ENCODE measurements at regions not wholly inside any gene's neighbourhood (a gene's known extent, or its start where the extent isn't known, plus 50 kb on each side); places are given as distances from the start of the nearest gene placed in this dataset.
"Not testable (repeated sequence)": the region's sequence is repeated elsewhere in the genome, so short reads cannot be mapped to it uniquely, and the experiment has no call there.

DNA sequence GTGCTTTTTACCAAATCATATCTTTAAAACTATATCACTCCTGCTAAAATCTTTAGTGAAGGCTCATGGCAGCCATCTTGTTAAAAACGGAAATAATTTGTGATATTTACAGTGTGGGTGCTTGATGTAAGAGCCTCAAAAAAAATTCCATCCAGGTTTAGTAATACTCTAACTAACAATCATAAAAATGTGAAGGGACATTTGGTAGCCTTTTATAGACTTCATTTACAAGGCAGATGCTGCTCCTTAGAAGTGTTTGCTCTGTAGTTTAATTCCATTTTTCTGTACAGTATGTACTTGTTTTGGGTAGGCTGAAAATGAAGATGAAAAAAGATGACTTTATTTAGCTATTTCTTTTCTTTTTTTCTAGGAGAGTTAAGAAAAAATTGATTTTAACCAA is 525.0 kb downstream of the ZEB2 start:
- TF ChIP-seq, protein P1, sequence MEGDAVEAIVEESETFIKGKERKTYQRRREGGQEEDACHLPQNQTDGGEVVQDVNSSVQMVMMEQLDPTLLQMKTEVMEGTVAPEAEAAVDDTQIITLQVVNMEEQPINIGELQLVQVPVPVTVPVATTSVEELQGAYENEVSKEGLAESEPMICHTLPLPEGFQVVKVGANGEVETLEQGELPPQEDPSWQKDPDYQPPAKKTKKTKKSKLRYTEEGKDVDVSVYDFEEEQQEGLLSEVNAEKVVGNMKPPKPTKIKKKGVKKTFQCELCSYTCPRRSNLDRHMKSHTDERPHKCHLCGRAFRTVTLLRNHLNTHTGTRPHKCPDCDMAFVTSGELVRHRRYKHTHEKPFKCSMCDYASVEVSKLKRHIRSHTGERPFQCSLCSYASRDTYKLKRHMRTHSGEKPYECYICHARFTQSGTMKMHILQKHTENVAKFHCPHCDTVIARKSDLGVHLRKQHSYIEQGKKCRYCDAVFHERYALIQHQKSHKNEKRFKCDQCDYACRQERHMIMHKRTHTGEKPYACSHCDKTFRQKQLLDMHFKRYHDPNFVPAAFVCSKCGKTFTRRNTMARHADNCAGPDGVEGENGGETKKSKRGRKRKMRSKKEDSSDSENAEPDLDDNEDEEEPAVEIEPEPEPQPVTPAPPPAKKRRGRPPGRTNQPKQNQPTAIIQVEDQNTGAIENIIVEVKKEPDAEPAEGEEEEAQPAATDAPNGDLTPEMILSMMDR (IDR thresholded peaks at IDR 0.05; ENCODE audit: low read depth, low read length) = no peak
- H3K4me3 ChIP-seq (ENCODE audit: low read depth, low read length) = no peak overlapping the region

GRCh38 chr2:143991596-143991995 is 528.3 kb downstream of the ZEB2 start:
- H3K4me3 ChIP-seq (ENCODE audit: low read depth, low read length) = not testable (repeated sequence)

GRCh38 chr2:143988082-143988481 is 531.8 kb downstream of the ZEB2 start:
- no peak overlapping the region for H3K4me3 ChIP-seq (ENCODE audit: low read depth, low read length)
- TF ChIP-seq, protein P1 (IDR thresholded peaks at IDR 0.05; ENCODE audit: low read depth, low read length) = no peak

- TF ChIP-seq, protein P1 (IDR thresholded peaks at IDR 0.05; ENCODE audit: low read depth, low read length) = no peak
- no peak overlapping the region for H3K4me3 ChIP-seq (ENCODE audit: low read depth, low read length)
Measured at GRCh38 chr2:143981428-143981827, 538.5 kb downstream of the ZEB2 start.

DNA sequence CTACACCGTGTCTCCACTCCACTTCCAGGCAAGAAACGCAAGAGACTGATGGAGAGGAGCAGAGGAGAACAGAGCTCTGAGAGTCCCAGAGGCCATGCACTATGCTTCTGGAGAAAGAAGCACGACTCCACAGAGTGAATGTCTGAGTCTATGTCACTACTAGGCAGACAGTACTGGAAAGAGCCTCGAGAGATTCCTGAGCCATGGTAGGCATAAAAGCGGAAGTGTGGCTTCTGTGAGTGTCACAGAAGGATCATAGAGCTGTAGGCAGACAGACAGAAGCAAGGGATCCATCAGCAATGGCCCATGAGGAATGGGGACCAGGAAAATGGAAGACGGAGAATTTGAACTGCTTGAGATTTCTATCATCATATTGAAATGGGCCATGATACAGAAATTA is 542.6 kb downstream of the ZEB2 start:
- no peak overlapping the region for H3K4me3 ChIP-seq (ENCODE audit: low read depth, low read length)
- TF ChIP-seq, protein P1 (IDR thresholded peaks at IDR 0.05; ENCODE audit: low read depth, low read length) = no peak

DNA sequence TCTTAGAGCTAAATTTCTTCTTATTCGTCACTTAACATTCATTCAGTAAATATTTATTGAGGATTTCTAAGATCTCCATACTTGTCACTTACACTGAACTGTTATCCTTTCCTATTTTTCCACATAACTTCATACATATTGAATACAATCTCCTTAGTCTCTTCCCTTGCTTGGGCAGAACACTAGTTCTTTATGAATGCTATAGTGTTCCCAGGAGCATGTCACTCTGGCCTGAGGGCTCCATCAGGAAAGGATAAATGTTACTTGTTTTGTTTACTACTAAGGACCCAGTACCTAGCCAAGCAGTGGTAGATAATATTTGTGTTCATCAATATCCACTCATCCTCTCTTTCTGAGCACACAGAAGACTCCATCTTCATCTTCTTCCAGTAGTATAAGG is 544.7 kb downstream of the ZEB2 start:
- TF ChIP-seq, protein P1 (IDR thresholded peaks at IDR 0.05; ENCODE audit: low read depth, low read length) = no peak
- H3K4me3 ChIP-seq (ENCODE audit: low read depth, low read length) = no peak overlapping the region

DNA sequence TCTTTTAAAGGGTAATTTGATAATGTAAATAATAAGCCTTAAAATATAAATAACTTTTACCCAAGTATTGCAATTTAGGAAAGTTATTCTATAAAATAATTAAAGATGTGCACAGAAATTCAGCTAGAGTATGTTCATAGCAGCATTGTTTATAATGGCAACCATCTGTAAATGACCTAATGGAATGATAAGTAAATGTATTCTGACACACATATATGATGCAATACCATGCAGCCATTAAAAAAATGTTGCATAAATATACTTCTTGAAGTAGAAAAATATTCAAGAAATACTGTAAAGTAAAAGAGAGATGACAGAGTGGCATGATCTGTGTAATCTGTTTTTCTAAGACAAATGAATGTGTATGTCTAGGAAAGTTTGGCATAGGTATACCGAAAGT is 545.7 kb downstream of the ZEB2 start:
- no peak overlapping the region for H3K4me3 ChIP-seq (ENCODE audit: low read depth, low read length)
- TF ChIP-seq, protein P1 (IDR thresholded peaks at IDR 0.05; ENCODE audit: low read depth, low read length) = no peak

GRCh38 chr2:143968860-143969259 is 551.1 kb downstream of the ZEB2 start:
- TF ChIP-seq, protein P1 (IDR thresholded peaks at IDR 0.05; ENCODE audit: low read depth, low read length) = no peak

More at GRCh38 chr2:143968860-143969259, 551.1 kb downstream of the ZEB2 start:
- no peak overlapping the region for H3K4me3 ChIP-seq (ENCODE audit: low read depth, low read length)
